ENCODE measurements at regions not wholly inside any gene's neighbourhood (a gene's known extent, or its start where the extent isn't known, plus 50 kb on each side); places are given as distances from the start of the nearest gene placed in this dataset.

DNA sequence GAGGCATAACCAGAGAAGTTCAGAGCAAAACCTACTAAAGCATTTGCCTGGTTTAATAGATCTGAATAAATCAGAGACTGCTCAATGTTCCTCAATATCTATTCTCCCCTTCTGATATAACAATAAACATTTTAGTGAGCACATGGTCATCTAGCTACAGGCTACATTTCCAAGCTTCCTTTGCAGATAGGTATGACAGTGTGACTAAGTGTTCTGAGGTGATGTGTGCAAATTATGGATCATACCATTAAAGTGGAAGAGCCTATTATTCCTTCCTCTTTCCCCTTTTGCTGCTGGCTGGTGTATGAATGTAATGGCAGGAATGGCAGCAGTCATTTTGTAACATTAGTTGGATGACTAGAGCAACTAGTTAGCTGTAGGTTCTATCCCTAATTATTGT, 285.8 kb upstream of the RASA1 start:
- no peaks in the 10 kb centered on the region for H3K4me1 ChIP-seq
- H3K27me3 ChIP-seq, result no peaks in the 10 kb centered on the region
- TF ChIP-seq POLR2AphosphoS5 (IDR thresholded peaks at IDR 0.05), result no peak
- TF ChIP-seq, protein P1, sequence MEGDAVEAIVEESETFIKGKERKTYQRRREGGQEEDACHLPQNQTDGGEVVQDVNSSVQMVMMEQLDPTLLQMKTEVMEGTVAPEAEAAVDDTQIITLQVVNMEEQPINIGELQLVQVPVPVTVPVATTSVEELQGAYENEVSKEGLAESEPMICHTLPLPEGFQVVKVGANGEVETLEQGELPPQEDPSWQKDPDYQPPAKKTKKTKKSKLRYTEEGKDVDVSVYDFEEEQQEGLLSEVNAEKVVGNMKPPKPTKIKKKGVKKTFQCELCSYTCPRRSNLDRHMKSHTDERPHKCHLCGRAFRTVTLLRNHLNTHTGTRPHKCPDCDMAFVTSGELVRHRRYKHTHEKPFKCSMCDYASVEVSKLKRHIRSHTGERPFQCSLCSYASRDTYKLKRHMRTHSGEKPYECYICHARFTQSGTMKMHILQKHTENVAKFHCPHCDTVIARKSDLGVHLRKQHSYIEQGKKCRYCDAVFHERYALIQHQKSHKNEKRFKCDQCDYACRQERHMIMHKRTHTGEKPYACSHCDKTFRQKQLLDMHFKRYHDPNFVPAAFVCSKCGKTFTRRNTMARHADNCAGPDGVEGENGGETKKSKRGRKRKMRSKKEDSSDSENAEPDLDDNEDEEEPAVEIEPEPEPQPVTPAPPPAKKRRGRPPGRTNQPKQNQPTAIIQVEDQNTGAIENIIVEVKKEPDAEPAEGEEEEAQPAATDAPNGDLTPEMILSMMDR (IDR thresholded peaks at IDR 0.05), result no peak
- TF ChIP-seq POLR2A (IDR thresholded peaks at IDR 0.05), result no peak
- no peak for TF ChIP-seq EP300 (IDR thresholded peaks at IDR 0.05)
- ATAC-seq, result no peak
- H3K36me3 ChIP-seq, result no peaks in the 10 kb centered on the region
- no peaks in the 10 kb centered on the region for H3K9me3 ChIP-seq
- no peak overlapping the region for H3K27ac ChIP-seq
- H3K4me3 ChIP-seq, result no peak overlapping the region

DNA sequence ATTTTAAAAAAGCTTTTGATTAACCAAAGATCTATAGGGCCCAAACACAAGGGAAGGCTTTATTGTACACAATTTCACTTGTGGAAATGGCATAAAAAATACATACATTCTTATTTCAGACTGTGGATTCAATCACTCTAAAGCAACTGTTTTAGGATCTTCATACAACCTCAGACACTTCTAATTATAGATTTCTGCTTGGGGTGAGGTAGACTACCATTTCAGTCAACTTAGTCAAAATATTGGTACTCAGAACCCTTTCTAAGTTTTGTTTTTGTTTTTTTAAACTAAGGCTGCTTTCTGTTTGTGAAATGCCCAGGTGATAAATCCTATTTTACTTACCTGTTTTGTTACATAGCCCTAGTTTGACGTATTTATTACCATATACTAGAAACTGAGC, 284.5 kb upstream of the RASA1 start:
- Histone ChIP-seq H3K9me3 (no peaks in the 10 kb centered on the region), H3K27ac (no peak overlapping the region), H3K4me3 (no peak overlapping the region), H3K4me1 (no peaks in the 10 kb centered on the region), H3K27me3 (no peaks in the 10 kb centered on the region), H3K36me3 (no peaks in the 10 kb centered on the region)
- WGBS, 2 donors (ENCODE audit: low coverage in 1 of 2), result 57 to 77% methylated on average over 1 of the region's 1 CpG
- TF ChIP-seq POLR2A (IDR thresholded peaks at IDR 0.05) (no peak), POLR2AphosphoS5 (IDR thresholded peaks at IDR 0.05) (no peak), EP300 (IDR thresholded peaks at IDR 0.05) (no peak)
- TF ChIP-seq, protein P1 (IDR thresholded peaks at IDR 0.05), result no peak
- ATAC-seq, result no peak

DNA sequence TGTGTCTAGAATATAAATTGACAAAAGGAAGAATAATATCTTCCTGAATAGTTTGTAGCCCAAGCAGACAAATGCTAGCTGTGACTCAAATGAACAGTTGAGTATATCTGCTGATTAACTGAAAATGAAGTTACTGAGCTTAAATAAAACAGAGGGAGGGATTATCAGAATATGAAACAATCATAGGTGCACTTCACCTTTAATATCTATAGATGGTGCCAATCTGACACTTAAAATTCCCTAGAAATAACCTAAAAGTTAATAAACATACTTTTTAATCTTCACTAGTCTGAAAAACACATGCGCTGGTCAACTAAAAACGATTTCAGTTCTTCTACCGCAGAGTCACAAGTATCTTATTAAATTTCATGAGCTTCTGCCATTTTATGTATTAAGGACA, 280.8 kb upstream of the RASA1 start:
- Histone ChIP-seq H3K4me3 (no peak overlapping the region), H3K4me1 (no peaks in the 10 kb centered on the region), H3K9me3 (no peaks in the 10 kb centered on the region), H3K27ac (no peak overlapping the region), H3K36me3 (no peaks in the 10 kb centered on the region), H3K27me3 (no peaks in the 10 kb centered on the region)
- TF ChIP-seq POLR2AphosphoS5 (IDR thresholded peaks at IDR 0.05), result no peak
- TF ChIP-seq EP300 (IDR thresholded peaks at IDR 0.05), result no peak
- WGBS, 2 donors (ENCODE audit: low coverage in 1 of 2), result 86 to 92% methylated on average over 3 of the region's 3 CpGs
- no peak for ATAC-seq

DNA sequence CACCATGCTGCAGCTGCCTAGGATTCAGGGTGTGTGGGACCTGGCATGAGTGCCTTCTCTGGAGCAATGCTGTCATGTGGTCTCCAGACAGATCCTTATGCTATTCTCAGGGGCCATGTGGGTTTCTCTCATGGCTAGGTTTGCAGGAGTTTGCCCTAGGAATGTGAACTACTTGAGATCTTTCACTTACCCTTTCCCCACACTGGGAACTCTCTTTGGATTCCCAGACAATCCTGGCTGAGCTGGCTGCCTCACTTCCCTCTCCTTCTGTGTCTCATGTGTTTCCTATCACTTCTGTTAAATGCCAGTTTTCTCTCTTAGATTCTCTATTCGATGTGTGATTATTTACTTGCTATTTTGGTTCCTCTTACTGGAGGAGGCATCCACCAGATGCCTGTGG, 270.2 kb upstream of the RASA1 start:
- Histone ChIP-seq H3K4me3 (no peak overlapping the region), H3K27ac (no peak overlapping the region), H3K9me3 (no peaks in the 10 kb centered on the region), H3K4me1 (no peaks in the 10 kb centered on the region), H3K36me3 (no peaks in the 10 kb centered on the region), H3K27me3 (no peaks in the 10 kb centered on the region)
- TF ChIP-seq POLR2AphosphoS5 (IDR thresholded peaks at IDR 0.05) (no peak), EP300 (IDR thresholded peaks at IDR 0.05) (no peak), POLR2A (IDR thresholded peaks at IDR 0.05) (no peak)
- TF ChIP-seq, protein P1 (IDR thresholded peaks at IDR 0.05), result no peak
- no peak for ATAC-seq
- 20 to 68% methylated on average over 1 of the region's 1 CpG for WGBS, 2 donors (ENCODE audit: low coverage in 1 of 2)

DNA sequence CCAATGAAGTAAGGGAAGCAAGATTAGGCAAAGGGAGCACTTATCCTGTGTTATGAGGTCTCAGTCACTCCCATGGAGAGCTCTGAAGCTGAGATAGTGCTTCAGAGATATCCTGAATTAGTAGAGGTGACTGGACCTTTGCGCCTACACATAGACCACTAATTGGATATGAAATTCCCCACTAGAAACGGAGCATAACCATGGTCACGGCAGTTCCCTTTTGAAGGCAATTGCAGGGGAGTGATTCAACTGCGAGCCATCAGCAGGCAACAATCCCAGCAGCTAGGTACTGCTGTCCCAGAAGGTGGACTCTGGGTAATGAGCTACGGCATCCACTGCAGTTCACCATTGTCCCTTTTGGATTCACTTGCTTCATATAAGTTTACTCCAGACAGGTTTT, 267.7 kb upstream of the RASA1 start:
- 86 to 98% methylated on average over 5 of the region's 5 CpGs for WGBS, 2 donors (ENCODE audit: low coverage in 1 of 2)
- no peak overlapping the region for H3K27ac ChIP-seq
- H3K36me3 ChIP-seq, result no peaks in the 10 kb centered on the region
- no peak overlapping the region for H3K4me3 ChIP-seq
- H3K4me1 ChIP-seq, result no peaks in the 10 kb centered on the region
- ATAC-seq, result no peak
- TF ChIP-seq POLR2AphosphoS5 (IDR thresholded peaks at IDR 0.05) (no peak), EP300 (IDR thresholded peaks at IDR 0.05) (no peak), POLR2A (IDR thresholded peaks at IDR 0.05) (no peak)
- TF ChIP-seq, protein P1 (IDR thresholded peaks at IDR 0.05), result no peak
- no peaks in the 10 kb centered on the region for H3K9me3 ChIP-seq
- no peaks in the 10 kb centered on the region for H3K27me3 ChIP-seq

DNA sequence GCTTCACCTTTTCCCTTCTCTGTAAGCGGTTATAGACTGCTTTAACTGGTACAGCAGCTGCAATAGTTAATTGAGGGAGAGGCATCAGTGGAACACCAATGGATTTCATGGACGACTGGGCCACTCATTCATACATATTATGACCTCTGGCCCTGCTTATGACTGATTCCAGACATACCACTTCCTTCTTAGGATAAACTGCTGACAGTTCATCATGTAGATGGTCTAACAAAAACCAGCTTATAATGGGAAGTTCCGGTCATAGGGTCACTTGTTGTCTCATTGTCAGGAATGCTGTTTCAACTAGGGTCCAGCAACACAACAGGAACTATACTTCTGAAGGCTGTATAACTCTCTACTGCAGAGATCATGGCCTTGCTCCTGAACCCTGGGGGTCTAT, 265.2 kb upstream of the RASA1 start:
- 0 to 43% methylated on average over 1 to 2 of the region's 3 CpGs for WGBS, 2 donors (ENCODE audit: low coverage in 1 of 2)
- no peak overlapping the region for H3K27ac ChIP-seq
- no peak overlapping the region for H3K4me3 ChIP-seq
- H3K27me3 ChIP-seq, result no peaks in the 10 kb centered on the region
- H3K36me3 ChIP-seq, result no peaks in the 10 kb centered on the region
- no peaks in the 10 kb centered on the region for H3K4me1 ChIP-seq
- ATAC-seq, result no peak
- TF ChIP-seq POLR2A (IDR thresholded peaks at IDR 0.05), result no peak
- TF ChIP-seq POLR2AphosphoS5 (IDR thresholded peaks at IDR 0.05), result no peak
- TF ChIP-seq, protein P1 (IDR thresholded peaks at IDR 0.05), result no peak
- TF ChIP-seq EP300 (IDR thresholded peaks at IDR 0.05), result no peak
- H3K9me3 ChIP-seq, result no peaks in the 10 kb centered on the region
